HEK293T (cell line): ENCODE measurements at regions not wholly inside any gene's neighbourhood (a gene's known extent, or its start where the extent isn't known, plus 50 kb on each side); places are given as distances from the start of the nearest gene placed in this dataset.
A peak's percentile ranks its signal among the peaks of the same experiment; 100 is the strongest.

Experiments used
- CTCF ChIA-PET: fragments of 350-600 bp; formaldehyde crosslinking; extraction: SDS; loops from one replicate; lab custom pipeline; 2021; ENCODE audit warnings: antibody characterized with exemption, inconsistent platforms; lab: Yijun Ruan, JAX
- POLR2A ChIA-PET: fragments of 350-600 bp; formaldehyde crosslinking; extraction: SDS; loops from one replicate; lab custom pipeline; 2020; ENCODE audit warnings: antibody characterized with exemption, inconsistent platforms; lab: Yijun Ruan, JAX
- DNase-seq: peaks from one replicate; pipeline ENCODE4 v3.0.0; 2012; ENCODE audit warnings: mixed read lengths; ENCODE audit errors: extremely low spot score
- ARNT ChIP-seq: fragments of 450-650 bp; IDR thresholded peaks from 2 replicates; pipeline ENCODE4 v1.6.1; 2017; ENCODE audit warnings: mild to moderate bottlenecking
- BHLHE40 ChIP-seq: fragments of 450-650 bp; IDR thresholded peaks from 2 replicates; pipeline ENCODE4 v1.6.1; 2016; ENCODE audit warnings: mild to moderate bottlenecking, moderate library complexity, borderline replicate concordance
- CTBP1 ChIP-seq: fragments of 450-650 bp; IDR thresholded peaks from 2 replicates; pipeline ENCODE4 v1.6.1; 2016; ENCODE audit warnings: borderline replicate concordance
- ELF4 ChIP-seq: fragments of 450-650 bp; IDR thresholded peaks from 2 replicates; pipeline ENCODE4 v1.6.1; 2017; ENCODE audit warnings: antibody characterized with exemption
- FOXA1 ChIP-seq: fragments of 450-650 bp; IDR thresholded peaks from 2 replicates; pipeline ENCODE4 v1.6.1; 2016; ENCODE audit warnings: mild to moderate bottlenecking
- FOXK2 ChIP-seq: fragments of 450-650 bp; IDR thresholded peaks from 2 replicates; pipeline ENCODE4 v1.6.1; 2016; ENCODE audit warnings: mild to moderate bottlenecking
- FOXM1 ChIP-seq: fragments of 450-650 bp; IDR thresholded peaks from 2 replicates; pipeline ENCODE4 v1.6.1; 2017; ENCODE audit warnings: mild to moderate bottlenecking, borderline replicate concordance
- HDGF ChIP-seq: fragments of 450-650 bp; IDR thresholded peaks from 2 replicates; pipeline ENCODE4 v1.6.1; 2017; ENCODE audit warnings: antibody characterized with exemption, borderline replicate concordance
- L3MBTL2 ChIP-seq: fragments of 450-650 bp; conservative IDR thresholded peaks from 2 replicates; pipeline ENCODE4 v1.6.1; 2016; ENCODE audit warnings: mild to moderate bottlenecking
- LEF1 ChIP-seq: fragments of 450-650 bp; IDR thresholded peaks from 2 replicates; pipeline ENCODE4 v1.6.1; 2017; ENCODE audit warnings: mild to moderate bottlenecking, borderline replicate concordance
- NFRKB ChIP-seq: fragments of 450-650 bp; IDR thresholded peaks from 2 replicates; pipeline ENCODE4 v1.6.1; 2016; ENCODE audit warnings: mild to moderate bottlenecking, moderate library complexity
- PKNOX1 ChIP-seq: fragments of 450-650 bp; IDR thresholded peaks from 2 replicates; pipeline ENCODE4 v1.6.1; 2016
- SP1 ChIP-seq: fragments of 450-650 bp; IDR thresholded peaks from 2 replicates; pipeline ENCODE4 v1.6.1; 2017
- SUZ12 ChIP-seq: fragments of 450-650 bp; IDR thresholded peaks from 2 replicates; pipeline ENCODE4 v1.6.1; 2016; ENCODE audit warnings: mild to moderate bottlenecking
- TARDBP ChIP-seq: fragments of 450-650 bp; IDR thresholded peaks from 2 replicates; pipeline ENCODE4 v1.6.1; 2016
- ZNF384 ChIP-seq: fragments of 450-650 bp; IDR thresholded peaks from 2 replicates; pipeline ENCODE4 v1.6.1; 2016

- no peak for DNase-seq
- POLR2A ChIA-PET: no interaction called here
- CTCF ChIA-PET: interaction anchor here (1.6 kb wide), 1 partner anchor 29 kb away, joined by 5 read pairs; no protein-coding TSS in a partner anchor
- TF ChIP-seq ARNT (no peak), ELF4 (no peak), FOXK2 (no peak), L3MBTL2 (no peak), LEF1 (no peak), FOXA1 (no peak), SP1 (no peak), SUZ12 (no peak), BHLHE40 (no peak), FOXM1 (no peak), TARDBP (no peak), HDGF (no peak), PKNOX1 (no peak), ZNF384 (no peak), NFRKB (no peak), CTBP1 (no peak)
These were observed 253.4 kb downstream of the FAM76B start for GRCh38 chr11:95536047-95536690.

- TF ChIP-seq HDGF (no peak), CTBP1 (no peak), SUZ12 (no peak), ARNT (no peak), ELF4 (no peak), L3MBTL2 (no peak)
- ChIA-PET CTCF (no interaction called here), POLR2A (no interaction called here)
- DNase-seq: no peak
These were observed 254.8 kb downstream of the FAM76B start for GRCh38 chr11:95534809-95535208.

- TF ChIP-seq TARDBP (no peak), LEF1 (no peak), ZNF384 (no peak)
- DNase-seq: no peak
- POLR2A ChIA-PET: no interaction called here
- CTCF ChIA-PET: no interaction called here
These were observed 255.4 kb downstream of the FAM76B start for GRCh38 chr11:95534226-95534625.

- ChIA-PET CTCF (no interaction called here), POLR2A (no interaction called here)
- TF ChIP-seq PKNOX1 (no peak), TARDBP (no peak), CTBP1 (no peak), SUZ12 (no peak), NFRKB (no peak), FOXK2 (no peak), ARNT (no peak), ELF4 (no peak), HDGF (no peak), ZNF384 (no peak), FOXA1 (no peak), L3MBTL2 (no peak)
- no peak for DNase-seq
These were observed 258.5 kb downstream of the FAM76B start for GRCh38 chr11:95531116-95531515.

GRCh38 chr11:95524314-95525036, 265.1 kb downstream of the FAM76B start:
- no peak for DNase-seq
- CTCF ChIA-PET: interaction anchor here (0.6 kb wide), 2 partner anchors 8 to 19 kb away, joined by 3 to 5 read pairs; no protein-coding TSS in a partner anchor
- POLR2A ChIA-PET: interaction anchor here (0.6 kb wide), 1 partner anchor 292 kb away, joined by 4 read pairs; no protein-coding TSS in a partner anchor

GRCh38 chr11:95522874-95523273, 266.7 kb downstream of the FAM76B start:
- TF ChIP-seq FOXM1 (no peak), FOXA1 (no peak), SUZ12 (no peak), LEF1 (no peak), TARDBP (no peak), NFRKB (no peak), HDGF (no peak), FOXK2 (no peak), L3MBTL2 (no peak), ELF4 (no peak), BHLHE40 (no peak), ZNF384 (no peak), SP1 (no peak), ARNT (no peak)
- POLR2A ChIA-PET: no interaction called here
- DNase-seq: no peak
- CTCF ChIA-PET: interaction anchor here (1.1 kb wide), 1 partner anchor 22 kb away, joined by 4 read pairs; no protein-coding TSS in a partner anchor

More at GRCh38 chr11:95524314-95525036, 265.1 kb downstream of the FAM76B start:
- TF ChIP-seq SP1 (no peak), NFRKB (no peak), PKNOX1 (peak; percentile 53)
